Hepatocyte (in vitro differentiated cells): ENCODE measurements at regions not wholly inside any gene's neighbourhood (a gene's known extent, or its start where the extent isn't known, plus 50 kb on each side); places are given as distances from the start of the nearest gene placed in this dataset.

Source experiments
- CTCF ChIP-seq: fragments of 200-600 bp; sonication (generic); IDR thresholded peaks from 2 replicates; pipeline ENCODE4 v1.5.1; 2016; ENCODE audit warnings: antibody characterized with exemption, mild to moderate bottlenecking; ENCODE audit not compliant: poor library complexity
- EZH2phosphoT487 ChIP-seq: fragments of 200-600 bp; sonication (generic); IDR thresholded peaks from one replicate; pipeline ENCODE4 v1.6.1; 2018; ENCODE audit warnings: antibody characterized with exemption, mild to moderate bottlenecking, low read depth, moderate library complexity; ENCODE audit not compliant: unreplicated experiment, severe bottlenecking

- no peak for TF ChIP-seq CTCF
- no peak for TF ChIP-seq EZH2phosphoT487
Observed at GRCh38 chr2:237238249-237238648, 152.6 kb downstream of the COPS8 start.
